ENCODE measurements at regions not wholly inside any gene's neighbourhood (a gene's known extent, or its start where the extent isn't known, plus 50 kb on each side); places are given as distances from the start of the nearest gene placed in this dataset.

- DNase-seq (ENCODE audit: low read depth in 2 of 2) = peak; percentile 78 to 79
- Histone ChIP-seq H3K4me2 (ENCODE audit: extremely low read depth, insufficient read depth, low read length) (peak overlapping the region; percentile 45), H3K79me2 (ENCODE audit: control insufficient read depth, insufficient read depth, low read length) (no peaks in the 10 kb centered on the region), H3K4me3 (replicated peaks in 1 of 4; ENCODE audit: control extremely low read depth in 1 of 4, insufficient read depth in 1 of 4, low read depth in 3 of 4, low read length in 4 of 4) (no peak overlapping the region), H3K4me1 (ENCODE audit: control insufficient read depth, extremely low read depth, insufficient read depth, low read length) (peaks cover 9% of the 10 kb centered on the region), H3K9me3 (ENCODE audit: control insufficient read depth, insufficient read depth, low read depth, low read length) (no peaks in the 10 kb centered on the region), H3K27me3 (ENCODE audit: control insufficient read depth, insufficient read depth, low read length) (no peaks in the 10 kb centered on the region), H4K20me1 (ENCODE audit: control insufficient read depth, extremely low read depth, insufficient read depth, low read length) (no peaks in the 10 kb centered on the region), H2AFZ (ENCODE audit: low read length) (no peak overlapping the region), H3K9ac (ENCODE audit: insufficient read depth, low read length) (no peak overlapping the region), H3K27ac (ENCODE audit: insufficient read depth, low read length) (no peak overlapping the region), H3K36me3 (ENCODE audit: control insufficient read depth, insufficient read depth, low read length) (no peaks in the 10 kb centered on the region)
- no peak for TF ChIP-seq CTCF (conservative IDR thresholded peaks at IDR 0.05 in 1 of 2, IDR thresholded peaks at IDR 0.05 in 1 of 2; ENCODE audit: low read depth in 1 of 2, low read length in 2 of 2)
- TF ChIP-seq EZH2 (IDR thresholded peaks at IDR 0.05; ENCODE audit: low read length, missing control alignments) = no peak
These were observed 82.6 kb upstream of the MAGI1 start for GRCh38 chr3:66121318-66121717.

GRCh38 chr3:66115858-66116654 is 77.3 kb upstream of the MAGI1 start:
- Histone ChIP-seq H3K27ac (ENCODE audit: insufficient read depth, low read length) (peak overlapping the region; percentile 79), H3K4me1 (ENCODE audit: control insufficient read depth, extremely low read depth, insufficient read depth, low read length) (peaks cover 14% of the 10 kb centered on the region), H3K36me3 (ENCODE audit: control insufficient read depth, insufficient read depth, low read length) (no peaks in the 10 kb centered on the region), H4K20me1 (ENCODE audit: control insufficient read depth, extremely low read depth, insufficient read depth, low read length) (no peaks in the 10 kb centered on the region), H3K4me2 (ENCODE audit: extremely low read depth, insufficient read depth, low read length) (peak overlapping the region; percentile 33), H3K4me3 (replicated peaks in 1 of 4; ENCODE audit: control extremely low read depth in 1 of 4, insufficient read depth in 1 of 4, low read depth in 3 of 4, low read length in 4 of 4) (no peak overlapping the region), H3K9ac (ENCODE audit: insufficient read depth, low read length) (no peak overlapping the region), H3K9me3 (ENCODE audit: control insufficient read depth, insufficient read depth, low read depth, low read length) (no peaks in the 10 kb centered on the region), H3K79me2 (ENCODE audit: control insufficient read depth, insufficient read depth, low read length) (no peaks in the 10 kb centered on the region), H2AFZ (ENCODE audit: low read length) (no peak overlapping the region), H3K27me3 (ENCODE audit: control insufficient read depth, insufficient read depth, low read length) (no peaks in the 10 kb centered on the region)
- TF ChIP-seq EZH2 (IDR thresholded peaks at IDR 0.05; ENCODE audit: low read length, missing control alignments) = no peak
- no peak for TF ChIP-seq CTCF (conservative IDR thresholded peaks at IDR 0.05 in 1 of 2, IDR thresholded peaks at IDR 0.05 in 1 of 2; ENCODE audit: low read depth in 1 of 2, low read length in 2 of 2)
- DNase-seq (ENCODE audit: low read depth in 2 of 2) = peak; percentile 94 to 99

- Histone ChIP-seq H4K20me1 (ENCODE audit: control insufficient read depth, extremely low read depth, insufficient read depth, low read length) (no peaks in the 10 kb centered on the region), H3K79me2 (ENCODE audit: control insufficient read depth, insufficient read depth, low read length) (no peaks in the 10 kb centered on the region), H3K9me3 (ENCODE audit: control insufficient read depth, insufficient read depth, low read depth, low read length) (no peaks in the 10 kb centered on the region), H3K9ac (ENCODE audit: insufficient read depth, low read length) (no peak overlapping the region), H3K36me3 (ENCODE audit: control insufficient read depth, insufficient read depth, low read length) (no peaks in the 10 kb centered on the region), H3K4me1 (ENCODE audit: control insufficient read depth, extremely low read depth, insufficient read depth, low read length) (peaks cover 13% of the 10 kb centered on the region), H3K4me3 (replicated peaks in 1 of 4; ENCODE audit: control extremely low read depth in 1 of 4, insufficient read depth in 1 of 4, low read depth in 3 of 4, low read length in 4 of 4) (no peak overlapping the region), H3K27me3 (ENCODE audit: control insufficient read depth, insufficient read depth, low read length) (no peaks in the 10 kb centered on the region), H3K27ac (ENCODE audit: insufficient read depth, low read length) (no peak overlapping the region), H2AFZ (ENCODE audit: low read length) (no peak overlapping the region), H3K4me2 (ENCODE audit: extremely low read depth, insufficient read depth, low read length) (no peak overlapping the region)
- TF ChIP-seq EZH2 (IDR thresholded peaks at IDR 0.05; ENCODE audit: low read length, missing control alignments) = no peak
- no peak for TF ChIP-seq CTCF (conservative IDR thresholded peaks at IDR 0.05 in 1 of 2, IDR thresholded peaks at IDR 0.05 in 1 of 2; ENCODE audit: low read depth in 1 of 2, low read length in 2 of 2)
- no peak for DNase-seq (ENCODE audit: low read depth in 2 of 2)
These were observed 74.8 kb upstream of the MAGI1 start for GRCh38 chr3:66113542-66113941.
